H1 (cell line): ENCODE measurements at regions not wholly inside any gene's neighbourhood (a gene's known extent, or its start where the extent isn't known, plus 50 kb on each side); places are given as distances from the start of the nearest gene placed in this dataset.

ENCODE experiments used
- CTCF ChIA-PET: fragments of 300-600 bp; sonication (Branson Sonifier 250); formaldehyde crosslinking; loops from one replicate; lab custom pipeline; 2021; ENCODE audit not compliant: partially characterized antibody; lab: Charles Lee
- POLR2A ChIA-PET: fragments of 300-600 bp; sonication (Branson Sonifier 250); formaldehyde crosslinking; loops from one replicate; lab custom pipeline; 2021; ENCODE audit warnings: inconsistent platforms; ENCODE audit not compliant: partially characterized antibody; lab: Charles Lee
- DNase-seq, 2 experiments: peaks; one replicate each; pipeline versions ENCODE4 v3.0.0 to v3.0.0-alpha.2; 2010 to 2022; ENCODE audit warnings: low spot score in 2 of 2, low read depth in 1 of 2, mixed read lengths in 1 of 2
- FAIRE-seq: peaks from 2 replicates; lab custom pipeline; 2011; peaks lifted over from hg19 to GRCh38; lab: Jason Lieb, UNC
- H2AFZ ChIP-seq: 2 replicates; pipeline ENCODE4 v1.8.1; 2012; ENCODE audit warnings: low read length, inconsistent platforms
- H2AK5ac ChIP-seq: 2 replicates; pipeline ENCODE4 v1.6.1; 2013; ENCODE audit warnings: low read depth, low read length
- H2BK120ac ChIP-seq: replicated peaks from 2 replicates; pipeline ENCODE3; 2013; ENCODE audit warnings: low read depth, low read length, inconsistent platforms
- H2BK12ac ChIP-seq: 2 replicates; pipeline ENCODE4 v1.6.1; 2013; ENCODE audit warnings: low read depth, low read length
- H2BK15ac ChIP-seq: 2 replicates; pipeline ENCODE4 v1.6.1; 2013; ENCODE audit warnings: low read length
- H2BK20ac ChIP-seq: 2 replicates; pipeline ENCODE4 v1.6.1; 2013; ENCODE audit warnings: low read length
- H2BK5ac ChIP-seq: 2 replicates; pipeline ENCODE4 v1.6.1; 2013; ENCODE audit warnings: low read depth, low read length
- H3K14ac ChIP-seq: 2 replicates; pipeline ENCODE4 v1.6.1; 2013; ENCODE audit warnings: inconsistent platforms; ENCODE audit not compliant: insufficient read length
- H3K18ac ChIP-seq: 2 replicates; pipeline ENCODE4 v1.6.1; 2013; ENCODE audit warnings: low read length; ENCODE audit errors: extremely low read depth
- H3K23ac ChIP-seq: 2 replicates; pipeline ENCODE4 v1.6.1; 2013; ENCODE audit warnings: inconsistent platforms; ENCODE audit not compliant: insufficient read length
- H3K23me2 ChIP-seq: 2 replicates; pipeline ENCODE4 v1.6.1; 2013; ENCODE audit warnings: low read depth, low read length
- H3K27ac ChIP-seq: 2 replicates; pipeline ENCODE4 v1.6.1; 2011; ENCODE audit warnings: low read depth, low read length, inconsistent platforms
- H3K27me3 ChIP-seq, 4 experiments: replicated peaks in 1 of 4; 1 replicate in 1 of 4; 2 replicates in 3 of 4; pipeline versions ENCODE4 v1.6.1 to v1.8.1; 2011 to 2013; ENCODE audit warnings: low read length in 3 of 4, mild to moderate bottlenecking in 3 of 4, inconsistent platforms in 2 of 4, mixed read lengths in 2 of 4, moderate library complexity in 1 of 4; ENCODE audit not compliant: control insufficient read depth in 3 of 4, insufficient read depth in 3 of 4; ENCODE audit errors: extremely low read depth in 1 of 4
- H3K36me3 ChIP-seq, 4 experiments: 2 replicates each; pipeline versions ENCODE4 v1.6.1 to v1.8.1; 2011 to 2013; ENCODE audit warnings: mild to moderate bottlenecking in 4 of 4, low read length in 3 of 4, moderate library complexity in 2 of 4, control low read depth in 1 of 4, inconsistent platforms in 1 of 4; ENCODE audit not compliant: insufficient read depth in 4 of 4, control insufficient read depth in 2 of 4
- H3K4ac ChIP-seq: replicated peaks from 2 replicates; pipeline ENCODE3; 2013; ENCODE audit warnings: low read length, low read depth, mixed read lengths, inconsistent platforms; ENCODE audit not compliant: insufficient read length
- H3K4me1 ChIP-seq, 4 experiments: replicated peaks in 1 of 4; 1 replicate in 1 of 4; 2 replicates in 3 of 4; pipeline versions ENCODE4 v1.6.1 to v1.8.1; 2011 to 2013; ENCODE audit warnings: low read length in 3 of 4, inconsistent platforms in 2 of 4, mixed read lengths in 1 of 4; ENCODE audit not compliant: insufficient read depth in 4 of 4, control insufficient read depth in 3 of 4
- H3K4me2 ChIP-seq, 2 experiments: 2 replicates each; pipeline versions ENCODE4 v1.6.1 to v1.8.1; 2011 to 2013; ENCODE audit warnings: low read depth in 2 of 2, low read length in 2 of 2, control low read depth in 1 of 2, inconsistent platforms in 1 of 2, mild to moderate bottlenecking in 1 of 2; ENCODE audit not compliant: insufficient read depth in 1 of 2
- H3K4me3 ChIP-seq, 4 experiments: fragments of 200-600, 300-600 bp in 1 of 4; sonication (generic), shearing (Covaris generic), sonication (Bioruptor Twin) in 1 of 4; 2 replicates each; pipeline versions ENCODE4 v1.5.1 to v1.8.1; 2011 to 2016; ENCODE audit warnings: low read length in 4 of 4, low read depth in 3 of 4, control low read depth in 2 of 4, inconsistent platforms in 2 of 4, mild to moderate bottlenecking in 2 of 4, mixed read lengths in 1 of 4, moderate library complexity in 1 of 4; ENCODE audit not compliant: insufficient read depth in 2 of 4; ENCODE audit errors: extremely low read depth in 1 of 4
- H3K56ac ChIP-seq: replicated peaks from 2 replicates; pipeline ENCODE3; 2013; ENCODE audit warnings: low read depth, mild to moderate bottlenecking, mixed read lengths, low read length, inconsistent platforms; ENCODE audit not compliant: insufficient read length
- H3K79me1 ChIP-seq: 2 replicates; pipeline ENCODE4 v1.6.1; 2013; ENCODE audit warnings: low read depth, low read length, control low read depth
- H3K79me2 ChIP-seq, 2 experiments: 2 replicates each; pipeline versions ENCODE4 v1.6.1 to v1.8.1; 2012 to 2013; ENCODE audit warnings: low read length in 2 of 2, mild to moderate bottlenecking in 2 of 2, inconsistent platforms in 1 of 2; ENCODE audit not compliant: insufficient read depth in 2 of 2, control insufficient read depth in 1 of 2
- H3K9ac ChIP-seq, 4 experiments: replicated peaks in 1 of 4; 1 replicate in 1 of 4; 2 replicates in 3 of 4; pipeline versions ENCODE4 v1.6.1 to v1.8.1; 2011 to 2013; ENCODE audit warnings: low read depth in 3 of 4, low read length in 3 of 4, control low read depth in 2 of 4, mild to moderate bottlenecking in 2 of 4, moderate library complexity in 2 of 4, inconsistent platforms in 1 of 4; ENCODE audit errors: extremely low read depth in 1 of 4
- H3K9me3 ChIP-seq, 2 experiments: 2 replicates each; pipeline versions ENCODE4 v1.6.1 to v1.8.1; 2012 to 2013; ENCODE audit warnings: mild to moderate bottlenecking in 2 of 2, moderate library complexity in 2 of 2, control low read depth in 1 of 2, inconsistent platforms in 1 of 2, low read depth in 1 of 2, low read length in 1 of 2, mixed read lengths in 1 of 2; ENCODE audit not compliant: insufficient read depth in 2 of 2
- H4K20me1 ChIP-seq, 2 experiments: replicated peaks in 1 of 2; 2 replicates each; pipeline versions ENCODE3 to v1.8.1; 2011 to 2013; ENCODE audit warnings: inconsistent platforms in 2 of 2, low read length in 2 of 2, mild to moderate bottlenecking in 1 of 2; ENCODE audit not compliant: insufficient read depth in 2 of 2, control insufficient read depth in 1 of 2
- H4K5ac ChIP-seq: 2 replicates; pipeline ENCODE4 v1.6.1; 2013; ENCODE audit warnings: low read length, low read depth, mixed read lengths, inconsistent platforms; ENCODE audit not compliant: insufficient read length
- H4K8ac ChIP-seq: 2 replicates; pipeline ENCODE4 v1.8.0; 2013; ENCODE audit warnings: mild to moderate bottlenecking, moderate library complexity, low read length, inconsistent platforms; ENCODE audit not compliant: insufficient read depth; ENCODE audit errors: extremely low read depth
- H4K91ac ChIP-seq: replicated peaks from 2 replicates; pipeline ENCODE3; 2013; ENCODE audit warnings: low read length, mixed read lengths, inconsistent platforms; ENCODE audit not compliant: insufficient read length
- CBX8 ChIP-seq: fragments of 300-800, 300-1000 bp; sonication (generic); IDR thresholded peaks from 2 replicates; pipeline ENCODE4 v1.7.1; 2016; ENCODE audit warnings: low read depth, low read length, borderline replicate concordance
- E2F6 ChIP-seq: IDR thresholded peaks from 2 replicates; pipeline ENCODE4 v1.6.1; 2012; ENCODE audit warnings: inconsistent platforms
- EZH2 ChIP-seq: fragments of 200-600 bp; sonication (generic); IDR thresholded peaks from 2 replicates; pipeline ENCODE4 v1.7.1; 2012; ENCODE audit warnings: low read depth, mild to moderate bottlenecking, moderate library complexity, low read length, inconsistent platforms; ENCODE audit not compliant: severe bottlenecking
- FOSL1 ChIP-seq: IDR thresholded peaks from 2 replicates; pipeline ENCODE4 v1.6.1; 2011; ENCODE audit warnings: mild to moderate bottlenecking, low read depth, low read length, moderate library complexity; ENCODE audit not compliant: insufficient read depth
- YY1 ChIP-seq: IDR thresholded peaks from 2 replicates; pipeline ENCODE4 v1.6.1; 2011; ENCODE audit warnings: low read depth, mild to moderate bottlenecking, low read length
- WGBS, 2 experiments: shearing (Covaris generic) in 1 of 2; methylation state at CpG; one replicate each; pipeline versions ENCODE4 v1.1.6 to v1.1.7; 2013 to 2015; ENCODE audit warnings: low lambda C conversion rate in 2 of 2, mixed read lengths in 2 of 2, inconsistent platforms in 1 of 2, low coverage in 1 of 2, missing lambda C conversion rate in 1 of 2; ENCODE audit not compliant: insufficient replicate concordance in 2 of 2, insufficient coverage in 1 of 2, insufficient read length in 1 of 2; ENCODE audit errors: extremely low coverage in 1 of 2, missing lambda C conversion rate in 1 of 2; 5-methylcytosine and 5-hydroxymethylcytosine counted together

DNA sequence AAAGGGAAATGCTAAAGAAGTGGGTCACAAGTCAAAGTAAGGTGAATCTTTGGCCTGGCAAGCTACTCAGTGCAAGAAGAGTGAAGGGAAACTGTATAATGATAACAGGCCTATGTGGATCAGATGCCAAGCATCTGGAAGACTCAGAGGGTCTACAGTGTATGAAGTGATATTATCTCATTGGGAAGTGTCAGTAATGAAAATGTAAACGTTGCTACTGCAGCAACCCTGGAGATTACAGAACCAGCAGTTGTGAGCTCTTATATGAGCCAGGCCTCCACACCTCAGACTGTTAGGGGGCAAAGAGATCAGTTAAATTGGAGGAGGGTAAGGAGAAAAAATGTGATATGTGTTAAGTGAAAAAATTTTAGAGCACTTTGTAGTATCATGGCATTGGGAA lies 195.4 kb upstream of the DPH6 start:
- CTCF ChIA-PET = interaction anchor here (0.5 to 2.6 kb wide), 4 partner anchors 10 to 788 kb away, joined by 3 to 15 read pairs (median 4); no protein-coding TSS in a partner anchor
- Histone ChIP-seq H2BK5ac (no peak overlapping the region), H3K18ac (no peak overlapping the region), H4K8ac (no peak overlapping the region), H2BK120ac (no peak overlapping the region), H3K36me3 (no peaks in the 10 kb centered on the region), H4K91ac (no peak overlapping the region), H2BK15ac (no peak overlapping the region), H3K23me2 (no peaks in the 10 kb centered on the region; the same call in 1 of the 2 replicates), H3K4me1 (0 out of 7 replicates have a peak, but pooled peaks cover 0 to 2% (median 0%) of the 10 kb centered on the region in 4 experiments), H4K20me1 (no peaks in the 10 kb centered on the region), H3K79me2 (no peaks in the 10 kb centered on the region), H3K56ac (no peak overlapping the region), H3K23ac (no peak overlapping the region), H2BK12ac (no peak overlapping the region), H2AFZ (no peak overlapping the region; the same call in 1 of the 2 replicates), H3K4ac (no peak overlapping the region), H2AK5ac (no peak overlapping the region), H3K9ac (no peak overlapping the region), H3K79me1 (no peaks in the 10 kb centered on the region), H3K27me3 (no peaks in the 10 kb centered on the region), H3K4me2 (no peak overlapping the region), H3K27ac (no peak overlapping the region), H3K14ac (no peak overlapping the region), H3K9me3 (no peaks in the 10 kb centered on the region), H3K4me3 (no peak overlapping the region), H4K5ac (no peak overlapping the region), H2BK20ac (no peak overlapping the region)
- POLR2A ChIA-PET = no interaction called here
- no peak for FAIRE-seq
- TF ChIP-seq YY1 (no peak), E2F6 (no peak), FOSL1 (no peak), CBX8 (no peak), EZH2 (no peak)
- DNase-seq = no peak
- 83% methylated on average over 1 of the region's 1 CpG; no CpG with 5 or more reads in 1 of the 2 experiments for WGBS, 2 experiments
